Tibial artery (tissue), 4 donors: ENCODE measurements at regions not wholly inside any gene's neighbourhood (a gene's known extent, or its start where the extent isn't known, plus 50 kb on each side); places are given as distances from the start of the nearest gene placed in this dataset.

ENCODE experiments used
- DNase-seq, 2 donors: peaks; one replicate each; pipeline ENCODE4 v3.0.0-alpha.2; 2019
- H3K27ac ChIP-seq, 2 donors: fragments of 200-600 bp; sonication (generic) in 1 of 2; 1 replicate in 1 of 2; 2 replicates in 1 of 2; pipeline ENCODE4 v1.5.1; 2018 to 2019; ENCODE audit warnings: mild to moderate bottlenecking in 1 of 2
- H3K27me3 ChIP-seq, 2 donors: fragments of 200-600 bp; sonication (generic) in 1 of 2; one replicate each; pipeline versions ENCODE4 v1.5.1 to v1.6.0; 2016 to 2019
- H3K36me3 ChIP-seq, 3 donors: fragments of 200-600 bp; sonication (generic) in 2 of 3; one replicate each; pipeline ENCODE4 v1.5.1; 2016 to 2019; ENCODE audit warnings: mild to moderate bottlenecking in 2 of 3
- H3K4me1 ChIP-seq, 4 donors: fragments of 200-600 bp; sonication (generic) in 2 of 4; 1 replicate in 3 of 4; 2 replicates in 1 of 4; pipeline ENCODE4 v1.5.1; 2016 to 2019
- H3K4me3 ChIP-seq, 2 donors: fragments of 200-600 bp; sonication (generic) in 1 of 2; 1 replicate in 1 of 2; 2 replicates in 1 of 2; pipeline ENCODE4 v1.5.1; 2018 to 2019; ENCODE audit warnings: mild to moderate bottlenecking in 2 of 2
- H3K9me3 ChIP-seq, 3 donors: fragments of 200-600 bp; sonication (generic) in 1 of 3; one replicate each; pipeline ENCODE4 v1.5.1; 2016 to 2019
- CTCF ChIP-seq, 2 experiments: fragments of 200-600 bp in 1 of 2; fragments of 450-650 bp in 1 of 2; IDR thresholded peaks; one replicate each; pipeline ENCODE4 v1.5.1; 2017 to 2019; ENCODE audit warnings: antibody characterized with exemption in 2 of 2, mild to moderate bottlenecking in 1 of 2, moderate library complexity in 1 of 2
- intact Hi-C: fragments of 100-400 bp; cut with DNase I; formaldehyde crosslinking; loops from one replicate; pipeline ENCODE4 v1.15.0; 2023; ENCODE audit warnings: low total_unique reads

GRCh38 chr1:187819086-187819485 lies 990.3 kb downstream of the PLA2G4A start:
- Histone ChIP-seq H3K4me3 (no peak overlapping the region), H3K27ac (no peak overlapping the region), H3K27me3 (no peaks in the 10 kb centered on the region), H3K36me3 (no peaks in the 10 kb centered on the region), H3K4me1 (no peaks in the 10 kb centered on the region), H3K9me3 (no peaks in the 10 kb centered on the region)
- TF ChIP-seq CTCF (IDR thresholded peaks at IDR 0.05): no peak
- no peak for DNase-seq
- intact Hi-C loops: no loop called here

GRCh38 chr1:187836557-187836956 lies 1007.8 kb downstream of the PLA2G4A start:
- Histone ChIP-seq H3K27ac (no peak overlapping the region), H3K4me3 (no peak overlapping the region), H3K27me3 (no peaks in the 10 kb centered on the region), H3K9me3 (no peaks in the 10 kb centered on the region), H3K36me3 (no peaks in the 10 kb centered on the region), H3K4me1 (no peaks in the 10 kb centered on the region)
- intact Hi-C loops: no loop called here
- no peak for DNase-seq
- no peak for TF ChIP-seq CTCF (IDR thresholded peaks at IDR 0.05)

GRCh38 chr1:187837787-187838186 lies 1009.0 kb downstream of the PLA2G4A start:
- no peak overlapping the region for H3K4me3 ChIP-seq
- intact Hi-C loops: no loop called here

GRCh38 chr1:187838335-187839293 lies 1009.9 kb downstream of the PLA2G4A start:
- no peak for TF ChIP-seq CTCF (IDR thresholded peaks at IDR 0.05)
- intact Hi-C loops: no loop called here
- H3K4me3 ChIP-seq: no peak overlapping the region
- H3K36me3 ChIP-seq: no peaks in the 10 kb centered on the region
- no peaks in the 10 kb centered on the region for H3K4me1 ChIP-seq
- H3K9me3 ChIP-seq: no peaks in the 10 kb centered on the region
- no peak overlapping the region for H3K27ac ChIP-seq
- no peaks in the 10 kb centered on the region for H3K27me3 ChIP-seq
- DNase-seq: no peak

More at GRCh38 chr1:187837787-187838186, 1009.0 kb downstream of the PLA2G4A start:
- no peak for TF ChIP-seq CTCF (IDR thresholded peaks at IDR 0.05)
- H3K27ac ChIP-seq: no peak overlapping the region
- no peak for DNase-seq
- no peaks in the 10 kb centered on the region for H3K4me1 ChIP-seq
- H3K9me3 ChIP-seq: no peaks in the 10 kb centered on the region
- H3K36me3 ChIP-seq: no peaks in the 10 kb centered on the region
- H3K27me3 ChIP-seq: no peaks in the 10 kb centered on the region

- DNase-seq: no peak
- Histone ChIP-seq H3K4me3 (no peak overlapping the region), H3K4me1 (no peaks in the 10 kb centered on the region), H3K27me3 (no peaks in the 10 kb centered on the region), H3K9me3 (no peaks in the 10 kb centered on the region), H3K36me3 (no peaks in the 10 kb centered on the region), H3K27ac (no peak overlapping the region)
- no peak for TF ChIP-seq CTCF (IDR thresholded peaks at IDR 0.05)
- intact Hi-C loops: no loop called here
These were observed 1011.1 kb downstream of the PLA2G4A start for GRCh38 chr1:187839873-187840272.
